HG02870 (cell line): ENCODE measurements at regions not wholly inside any gene's neighbourhood (a gene's known extent, or its start where the extent isn't known, plus 50 kb on each side); places are given as distances from the start of the nearest gene placed in this dataset.

ENCODE experiments used
- ATAC-seq: cut with Tn5 transposase; IDR thresholded peaks from one replicate; pipeline ENCODE4 v1.9.1; 2021; ENCODE audit warnings: mild to moderate bottlenecking, moderate library complexity; ENCODE audit not compliant: unreplicated experiment

GRCh38 chr13:25044071-25044470, 51.9 kb upstream of the PABPC3 start:
- ATAC-seq: no peak
